NCI-H1930 (cell line): ENCODE measurements at regions not wholly inside any gene's neighbourhood (a gene's known extent, or its start where the extent isn't known, plus 50 kb on each side); places are given as distances from the start of the nearest gene placed in this dataset.

Source experiments
- DNase-seq, 2 experiments: peaks; one replicate each; lab custom pipeline; 2025; lab: John Stamatoyannopoulos, UW

GRCh38 chr1:227450489-227450888 is 112.9 kb upstream of the ZNF678 start:
- DNase-seq, result no peak

GRCh38 chr1:227449741-227450441 is 113.5 kb upstream of the ZNF678 start:
- DNase-seq, result no peak

- DNase-seq, result peak in 1 of 2 experiments; percentile 10
Measured at GRCh38 chr1:227449051-227449450, 114.3 kb upstream of the ZNF678 start.

- DNase-seq, result no peak
Measured at GRCh38 chr1:227447531-227447990, 115.8 kb upstream of the ZNF678 start.

- no peak for DNase-seq
Measured at GRCh38 chr1:227445746-227446145, 117.6 kb upstream of the ZNF678 start.

- DNase-seq, result no peak
Measured at GRCh38 chr1:227445092-227445674, 118.2 kb upstream of the ZNF678 start.

- no peak for DNase-seq
Measured at GRCh38 chr1:227440182-227440581, 121.9 kb upstream of the CDC42BPA start.

GRCh38 chr1:227437495-227438008 is 119.3 kb upstream of the CDC42BPA start:
- DNase-seq, result peak in 1 of 2 experiments; percentile 14

GRCh38 chr1:227434808-227435444 is 116.6 kb upstream of the CDC42BPA start:
- no peak for DNase-seq

- DNase-seq, result no peak
Measured at GRCh38 chr1:227433663-227434341, 115.5 kb upstream of the CDC42BPA start.

- no peak for DNase-seq
Measured at GRCh38 chr1:227432981-227433380, 114.7 kb upstream of the CDC42BPA start.

GRCh38 chr1:227432181-227432535 is 113.9 kb upstream of the CDC42BPA start:
- no peak for DNase-seq

GRCh38 chr1:227429447-227430359 is 111.4 kb upstream of the CDC42BPA start:
- no peak for DNase-seq

- DNase-seq, result no peak
Measured at GRCh38 chr1:227428803-227429202, 110.5 kb upstream of the CDC42BPA start.

GRCh38 chr1:227427411-227427810 is 109.1 kb upstream of the CDC42BPA start:
- DNase-seq, result no peak

GRCh38 chr1:227424953-227425352 is 106.7 kb upstream of the CDC42BPA start:
- no peak for DNase-seq

GRCh38 chr1:227424159-227424680 is 105.9 kb upstream of the CDC42BPA start:
- DNase-seq, result no peak

- no peak for DNase-seq
Measured at GRCh38 chr1:227422581-227422980, 104.3 kb upstream of the CDC42BPA start.

GRCh38 chr1:227420147-227420546 is 101.9 kb upstream of the CDC42BPA start:
- no peak for DNase-seq

GRCh38 chr1:227417756-227418480 is 99.6 kb upstream of the CDC42BPA start:
- no peak for DNase-seq
